Fibroblast of lung (primary cell): ENCODE measurements at regions not wholly inside any gene's neighbourhood (a gene's known extent, or its start where the extent isn't known, plus 50 kb on each side); places are given as distances from the start of the nearest gene placed in this dataset.

Experiments used
- CTCF ChIP-seq, 2 donors: IDR thresholded peaks in 1 of 2; conservative IDR thresholded peaks in 1 of 2; 1 replicate in 1 of 2; 2 replicates in 1 of 2; pipeline ENCODE4 v1.5.1; 2011 to 2012; ENCODE audit warnings: low read length in 2 of 2, control low read depth in 1 of 2, inconsistent platforms in 1 of 2, low read depth in 1 of 2, mild to moderate bottlenecking in 1 of 2
- EZH2 ChIP-seq: IDR thresholded peaks from 2 replicates; pipeline ENCODE4 v1.5.1; 2012; ENCODE audit warnings: low read length, control low read depth, mild to moderate bottlenecking; ENCODE audit errors: missing control alignments

GRCh38 chr7:46844486-46844885 is 737.4 kb downstream of the TNS3 start:
- TF ChIP-seq EZH2, result no peak
- no peak for TF ChIP-seq CTCF (conservative IDR thresholded peaks at IDR 0.05 in 1 of 2, IDR thresholded peaks at IDR 0.05 in 1 of 2; ENCODE audit: low read depth in 1 of 2, low read length in 2 of 2)
